Right atrium auricular region (tissue), 2 donors: ENCODE measurements at regions not wholly inside any gene's neighbourhood (a gene's known extent, or its start where the extent isn't known, plus 50 kb on each side); places are given as distances from the start of the nearest gene placed in this dataset.
A peak's percentile ranks its signal among the peaks of the same experiment; 100 is the strongest.

ENCODE experiments used
- DNase-seq: peaks from one replicate; pipeline ENCODE4 v3.0.0-alpha.2; 2019; ENCODE audit warnings: low spot score
- H3K27ac ChIP-seq, 2 donors: fragments of 200-600 bp; sonication (generic); 1 replicate in 1 of 2; 2 replicates in 1 of 2; pipeline ENCODE4 v1.5.1; 2016 to 2019
- H3K27me3 ChIP-seq, 2 donors: fragments of 200-600 bp; sonication (generic); one replicate each; pipeline versions ENCODE4 v1.5.1 to v1.6.0; 2017 to 2019
- H3K36me3 ChIP-seq: fragments of 200-600 bp; sonication (generic); one replicate; pipeline ENCODE4 v1.5.1; 2016
- H3K4me1 ChIP-seq, 2 donors: fragments of 200-600 bp; sonication (generic); one replicate each; pipeline versions ENCODE4 v1.5.1 to v1.6.0; 2017 to 2019
- H3K4me3 ChIP-seq, 2 donors: fragments of 200-600 bp; sonication (generic); 1 replicate in 1 of 2; 2 replicates in 1 of 2; pipeline ENCODE4 v1.5.1; 2017 to 2019; ENCODE audit warnings: mild to moderate bottlenecking in 1 of 2, moderate library complexity in 1 of 2
- H3K9me3 ChIP-seq, 2 donors: fragments of 200-600 bp; sonication (generic); one replicate each; pipeline ENCODE4 v1.5.1; 2019
- CTCF ChIP-seq, 2 donors: fragments of 200-600 bp; sonication (generic); IDR thresholded peaks; one replicate each; pipeline ENCODE4 v1.5.1; 2019; ENCODE audit warnings: antibody characterized with exemption in 2 of 2

GRCh38 chr4:64559571-64559970 lies 150.3 kb upstream of the TECRL start:
- no peak for TF ChIP-seq CTCF (IDR thresholded peaks at IDR 0.05)
- Histone ChIP-seq H3K27ac (no peak overlapping the region), H3K27me3 (no peaks in the 10 kb centered on the region), H3K4me3 (no peak overlapping the region), H3K36me3 (no peaks in the 10 kb centered on the region), H3K4me1 (no peaks in the 10 kb centered on the region), H3K9me3 (no peaks in the 10 kb centered on the region)
- no peak for DNase-seq

- Histone ChIP-seq H3K27me3 (no peaks in the 10 kb centered on the region), H3K9me3 (no peaks in the 10 kb centered on the region), H3K36me3 (no peaks in the 10 kb centered on the region), H3K4me3 (no peak overlapping the region), H3K4me1 (no peaks in the 10 kb centered on the region), H3K27ac (no peak overlapping the region)
- TF ChIP-seq CTCF (IDR thresholded peaks at IDR 0.05) = no peak
- no peak for DNase-seq
Observed at GRCh38 chr4:64551125-64551524, 141.9 kb upstream of the TECRL start.

GRCh38 chr4:64545593-64545992 lies 136.3 kb upstream of the TECRL start:
- no peak for TF ChIP-seq CTCF (IDR thresholded peaks at IDR 0.05)
- H3K27me3 ChIP-seq = no peaks in the 10 kb centered on the region
- no peak overlapping the region for H3K4me3 ChIP-seq

GRCh38 chr4:64539234-64539849 lies 130.1 kb upstream of the TECRL start:
- no peaks in the 10 kb centered on the region for H3K4me1 ChIP-seq
- H3K27ac ChIP-seq = no peak overlapping the region
- peak; percentile 72 to 84 for TF ChIP-seq CTCF (IDR thresholded peaks at IDR 0.05)
- no peak overlapping the region for H3K4me3 ChIP-seq
- DNase-seq = no peak
- H3K27me3 ChIP-seq = no peaks in the 10 kb centered on the region
- no peaks in the 10 kb centered on the region for H3K36me3 ChIP-seq
- no peaks in the 10 kb centered on the region for H3K9me3 ChIP-seq

More at GRCh38 chr4:64545593-64545992, 136.3 kb upstream of the TECRL start:
- Histone ChIP-seq H3K36me3 (no peaks in the 10 kb centered on the region), H3K27ac (no peak overlapping the region), H3K9me3 (no peaks in the 10 kb centered on the region), H3K4me1 (no peaks in the 10 kb centered on the region)
- DNase-seq = no peak

GRCh38 chr4:64538219-64538618 lies 129.0 kb upstream of the TECRL start:
- no peak overlapping the region for H3K27ac ChIP-seq

More at GRCh38 chr4:64538219-64538618, 129.0 kb upstream of the TECRL start:
- no peaks in the 10 kb centered on the region for H3K9me3 ChIP-seq
- H3K4me1 ChIP-seq = no peaks in the 10 kb centered on the region
- no peak for DNase-seq
- H3K36me3 ChIP-seq = no peaks in the 10 kb centered on the region
- no peaks in the 10 kb centered on the region for H3K27me3 ChIP-seq
- no peak for TF ChIP-seq CTCF (IDR thresholded peaks at IDR 0.05)
- H3K4me3 ChIP-seq = no peak overlapping the region
